HG03139 (cell line): ENCODE measurements at regions not wholly inside any gene's neighbourhood (a gene's known extent, or its start where the extent isn't known, plus 50 kb on each side); places are given as distances from the start of the nearest gene placed in this dataset.
"Not testable (repeated sequence)": the region's sequence is repeated elsewhere in the genome, so short reads cannot be mapped to it uniquely, and the experiment has no call there.

ENCODE experiments used
- ATAC-seq: cut with Tn5 transposase; IDR thresholded peaks from one replicate; pipeline ENCODE4 v1.9.1; 2021; ENCODE audit not compliant: unreplicated experiment

DNA sequence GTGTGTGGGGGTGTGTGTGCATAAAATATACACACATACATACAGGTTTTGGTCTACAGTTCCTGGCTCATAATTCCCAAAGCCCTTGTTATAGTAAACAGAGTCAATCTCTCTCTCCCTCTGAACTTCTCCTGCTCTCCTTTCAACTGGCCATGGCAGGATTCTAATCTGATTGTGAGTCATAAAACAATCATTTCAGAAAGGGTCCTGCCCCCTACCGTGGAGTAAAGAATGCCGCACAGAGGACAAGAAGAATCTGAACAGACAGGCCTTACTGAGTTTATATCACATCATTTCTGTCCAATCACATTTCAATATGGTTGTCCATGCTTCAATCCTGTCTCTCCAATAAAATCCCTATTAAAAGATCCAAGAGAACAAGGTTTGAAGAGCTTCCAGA, 416.9 kb downstream of the FRK start:
- ATAC-seq: no peak

GRCh38 chr6:115634887-115635286, 425.8 kb downstream of the FRK start:
- ATAC-seq: no peak

- no peak for ATAC-seq
Observed at GRCh38 chr6:115634131-115634530, 426.6 kb downstream of the FRK start.

DNA sequence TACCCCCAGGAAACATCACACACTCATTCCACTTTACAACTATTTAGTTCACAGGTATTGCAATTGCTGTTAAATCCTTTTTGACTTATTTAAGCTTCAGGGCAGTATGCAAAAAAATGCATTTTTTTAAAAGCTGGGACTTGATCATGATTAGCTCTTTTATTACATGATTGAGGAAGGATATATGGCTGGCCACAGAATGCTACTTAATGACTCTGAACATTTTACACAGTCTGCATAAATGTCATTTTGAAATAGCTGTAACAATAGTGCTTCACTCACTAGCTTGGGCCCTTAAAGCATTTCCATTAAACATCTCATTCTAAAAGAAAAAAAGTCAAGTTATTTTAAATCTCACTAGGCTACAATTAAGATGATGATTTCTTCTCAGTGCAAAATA, 429.7 kb downstream of the FRK start:
- no peak for ATAC-seq

DNA sequence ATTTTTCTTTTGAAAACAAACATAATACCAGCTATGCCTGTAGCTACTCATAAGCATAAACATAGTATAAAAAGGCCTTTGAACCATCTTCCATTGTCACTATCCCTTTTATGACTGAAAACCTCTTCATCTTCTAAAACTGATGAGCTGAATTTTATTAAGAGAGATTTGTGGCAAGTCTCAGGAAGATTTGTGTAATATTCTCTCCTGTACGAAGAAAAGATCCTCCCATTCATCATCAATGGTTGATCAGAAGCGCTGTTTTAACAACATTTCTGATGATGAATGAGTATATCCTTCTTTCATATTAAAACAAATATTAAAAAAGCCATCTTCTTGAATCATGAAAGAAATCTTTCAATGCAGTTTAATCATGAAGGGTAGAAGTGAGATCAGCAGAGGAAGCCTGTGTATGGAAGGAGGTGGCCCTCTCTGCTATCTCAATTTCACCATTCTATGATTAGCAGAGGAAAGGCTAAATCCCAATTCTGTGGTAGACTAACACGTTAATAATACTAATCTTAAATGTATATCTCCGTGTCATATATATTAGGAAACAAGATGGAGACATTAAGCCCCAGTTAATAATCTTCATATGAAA, 430.2 kb downstream of the FRK start:
- no peak for ATAC-seq

- ATAC-seq: no peak
Observed at GRCh38 chr6:115629415-115629814, 431.3 kb downstream of the FRK start.

GRCh38 chr6:115618256-115618655, 442.4 kb downstream of the FRK start:
- ATAC-seq: no peak

DNA sequence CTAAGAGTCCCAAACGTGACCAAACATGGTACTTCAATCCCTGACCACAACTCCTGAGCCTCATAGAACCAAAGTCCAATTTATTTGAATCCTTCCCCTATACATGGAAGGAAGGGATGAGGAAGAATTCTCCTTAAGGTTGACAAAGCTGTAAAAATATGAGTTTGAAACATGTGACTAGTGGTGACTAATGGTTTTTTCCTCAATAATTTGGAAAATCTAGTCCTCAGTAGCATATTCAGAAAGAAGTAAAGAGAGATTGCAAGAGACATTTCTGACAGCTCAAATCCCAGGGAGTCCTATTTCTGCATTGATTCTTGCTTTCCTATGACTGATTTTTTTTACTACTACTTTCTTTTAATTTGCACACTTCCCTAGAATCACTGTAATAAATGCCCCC, 443.7 kb downstream of the FRK start:
- ATAC-seq: no peak

- ATAC-seq: no peak
Observed at GRCh38 chr6:115613488-115613887, 447.2 kb downstream of the FRK start.

GRCh38 chr6:115612796-115613479, 447.8 kb downstream of the FRK start:
- ATAC-seq: no peak

- ATAC-seq: no peak
Observed at GRCh38 chr6:115612216-115612615, 448.5 kb downstream of the FRK start.

GRCh38 chr6:115610696-115611095, 450.0 kb downstream of the FRK start:
- ATAC-seq: no peak

DNA sequence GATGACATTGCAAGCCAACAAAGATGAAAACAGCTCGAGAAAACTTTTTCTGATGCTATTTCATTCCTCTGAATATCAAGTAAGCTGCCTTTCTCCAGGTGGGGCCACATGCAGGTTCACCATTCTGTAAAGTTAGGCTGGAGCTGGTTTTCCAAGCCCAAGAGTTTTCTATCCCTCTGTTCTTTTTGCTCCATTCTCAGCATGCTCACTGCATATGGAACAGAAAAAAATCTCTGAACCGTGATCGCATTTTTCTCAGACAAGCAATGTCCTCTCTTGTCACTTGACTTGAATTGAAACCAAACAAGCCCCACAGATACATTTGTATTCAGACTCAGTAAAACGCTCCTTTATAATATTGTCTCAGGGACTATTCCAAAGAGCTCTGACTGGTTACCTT, 451.6 kb downstream of the FRK start:
- no peak for ATAC-seq

DNA sequence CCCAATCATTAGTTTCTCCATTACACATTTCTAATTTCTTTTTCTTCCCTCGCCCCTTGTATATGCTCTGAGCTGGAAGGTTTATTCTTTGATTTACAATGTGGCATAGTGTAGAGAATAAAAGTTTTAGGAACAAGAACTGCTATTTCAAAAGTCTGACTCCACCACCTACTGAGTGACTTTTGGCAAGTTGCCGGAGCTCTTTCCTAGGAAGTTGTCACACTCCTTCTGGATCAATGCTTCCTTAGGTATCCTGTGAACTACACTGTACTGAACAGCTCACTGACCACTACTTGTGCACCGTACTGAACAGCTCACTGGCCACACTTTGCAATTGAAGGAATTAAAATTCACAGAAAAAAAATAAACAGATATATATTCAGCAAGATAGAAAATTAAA, 458.2 kb downstream of the FRK start:
- no peak for ATAC-seq

GRCh38 chr6:115601509-115601908, 459.2 kb downstream of the FRK start:
- ATAC-seq: no peak

DNA sequence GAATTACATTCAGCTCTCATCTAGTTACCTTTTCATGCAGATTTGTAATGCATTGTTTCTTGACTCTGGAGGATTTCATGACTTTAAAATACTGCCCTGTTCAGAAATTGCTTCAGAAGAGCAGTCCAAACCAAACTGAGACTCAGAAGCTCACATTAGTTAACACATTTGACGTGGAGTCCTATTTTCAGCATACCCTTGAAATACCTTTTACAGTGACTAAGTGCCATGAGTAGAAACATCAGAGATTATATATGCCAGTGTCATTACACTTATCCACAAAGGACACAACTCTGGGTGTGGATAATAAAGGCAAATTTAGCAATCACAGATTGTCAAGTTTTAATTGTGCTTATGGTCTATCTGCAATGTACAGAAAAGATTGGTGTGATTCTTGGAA, 459.6 kb downstream of the FRK start:
- ATAC-seq: no peak

DNA sequence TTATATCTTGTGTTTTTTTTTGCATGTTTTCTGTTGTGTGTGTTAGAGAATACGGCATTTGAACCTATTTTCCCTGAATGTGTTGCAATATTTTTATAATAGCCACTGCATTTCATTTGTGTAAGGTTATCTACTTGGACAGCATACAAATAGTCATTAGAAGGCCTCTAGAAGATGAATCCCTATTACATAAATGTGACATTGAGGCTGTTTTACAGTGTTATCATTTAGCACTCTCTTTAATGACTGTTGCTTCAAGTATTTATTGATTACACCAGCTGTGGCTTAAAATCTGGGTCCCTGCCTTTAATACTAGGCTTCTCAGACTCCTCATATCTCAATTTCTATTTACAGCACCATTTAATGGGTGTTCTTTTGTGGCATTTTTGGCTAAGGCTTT, 465.8 kb downstream of the FRK start:
- ATAC-seq: no peak

DNA sequence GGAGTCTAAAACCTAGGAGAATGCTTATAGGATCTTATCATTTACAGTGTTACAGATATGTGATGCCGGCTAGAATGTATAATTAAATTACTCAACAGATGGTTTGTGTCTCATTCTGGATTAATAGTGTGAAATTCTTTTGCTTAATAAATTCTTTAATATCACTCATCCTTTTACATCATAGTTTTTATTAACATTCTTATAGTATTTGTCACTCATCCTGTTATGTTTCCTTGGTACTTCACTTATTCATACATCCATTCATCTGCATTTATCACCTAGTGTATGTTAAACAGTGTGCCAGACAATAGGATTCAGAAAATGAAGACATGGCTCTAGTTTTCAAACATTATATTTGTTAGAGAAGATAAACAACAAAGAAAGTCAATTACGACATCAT, 468.7 kb downstream of the FRK start:
- no peak for ATAC-seq

- ATAC-seq: not testable (repeated sequence)
Observed at GRCh38 chr6:115589072-115589471, 471.6 kb downstream of the FRK start.

DNA sequence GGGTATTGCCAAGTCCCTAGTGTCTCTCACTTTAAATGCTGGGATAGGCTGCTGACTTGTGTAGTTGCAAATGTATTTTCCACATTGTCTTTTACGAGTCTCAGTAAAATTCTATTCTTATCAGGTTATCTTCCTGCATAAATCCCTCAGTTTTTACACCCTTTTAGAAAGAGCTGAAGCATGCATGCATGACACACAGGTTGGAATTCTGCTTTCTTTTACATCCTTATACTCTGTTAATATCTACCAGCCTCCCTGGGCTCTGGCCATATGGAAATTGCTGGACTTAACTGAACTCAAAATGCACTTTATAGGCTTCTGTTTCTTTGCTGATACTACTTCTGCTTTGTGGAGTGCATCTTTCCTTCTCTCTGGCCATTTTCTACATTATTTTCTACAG, 477.4 kb downstream of the FRK start:
- ATAC-seq: no peak

DNA sequence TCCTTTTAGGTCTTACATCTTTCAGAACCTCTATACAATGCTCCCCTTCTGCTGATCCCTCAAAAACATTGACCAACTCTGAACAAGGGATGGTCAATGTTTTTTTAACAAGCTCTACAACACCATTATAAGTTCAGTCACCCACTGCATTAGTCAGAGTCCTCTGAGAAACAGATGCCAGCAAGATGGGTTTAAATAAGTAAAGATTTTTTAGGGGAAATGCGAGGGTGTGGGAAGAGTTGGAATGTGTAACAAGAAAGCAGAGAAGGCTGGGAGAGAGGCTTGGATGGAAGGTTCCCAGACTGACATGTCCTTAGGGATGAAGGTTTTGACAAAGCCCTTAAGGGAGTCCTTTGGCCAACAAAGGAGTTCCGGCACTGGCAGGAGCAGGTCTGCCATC, 478.3 kb downstream of the FRK start:
- no peak for ATAC-seq

- ATAC-seq: not testable (repeated sequence)
Observed at GRCh38 chr6:115579565-115579964, 481.1 kb downstream of the FRK start.

GRCh38 chr6:115577270-115577669, 483.4 kb downstream of the FRK start:
- no peak for ATAC-seq
